GM12878 (cell line): ENCODE measurements at regions not wholly inside any gene's neighbourhood (a gene's known extent, or its start where the extent isn't known, plus 50 kb on each side); places are given as distances from the start of the nearest gene placed in this dataset.
A peak's percentile ranks its signal among the peaks of the same experiment; 100 is the strongest.

ENCODE experiments used
- ATAC-seq: fragments of 200-7000 bp; cut with Tn5 transposase; 3 replicates; pipeline ENCODE4 v1.9.1; 2020; ENCODE audit warnings: mild to moderate bottlenecking, moderate library complexity
- BruUV-seq: library from RNA; stranded (reverse); fragments of 400-500 nt; replicated peaks from 2 replicates; lab custom pipeline; 2021; lab: Mats Ljungman, UMichigan
- CTCF ChIA-PET: fragments of 300-600 bp; sonication (Branson Sonifier 250); formaldehyde crosslinking; extraction: SDS; loops from one replicate; lab custom pipeline; 2021; ENCODE audit warnings: inconsistent platforms; lab: Yijun Ruan, JAX
- POLR2A ChIA-PET: fragments of 350-600 bp; formaldehyde crosslinking; extraction: SDS; loops from one replicate; lab custom pipeline; 2021; ENCODE audit warnings: inconsistent platforms; lab: Charles Lee
- RAD21 ChIA-PET: fragments of 300-600 bp; sonication (Branson Sonifier 250); formaldehyde crosslinking; loops from one replicate; lab custom pipeline; 2023; ENCODE audit warnings: antibody characterized with exemption; ENCODE audit not compliant: unreplicated experiment; lab: Charles Lee
- SMC1A ChIA-PET: fragments of 300-600 bp; sonication (Branson Sonifier 250); formaldehyde crosslinking; loops from one replicate; lab custom pipeline; 2023; ENCODE audit not compliant: unreplicated experiment, uncharacterized antibody; lab: Charles Lee
- DNase-seq: peaks from one replicate; pipeline ENCODE4 v3.0.0-alpha.2; 2011; ENCODE audit warnings: low read depth, low spot score
- FAIRE-seq: peaks from 3 replicates; lab custom pipeline; 2011; peaks lifted over from hg19 to GRCh38; lab: Jason Lieb, UNC
- H2AFZ ChIP-seq: 2 replicates; pipeline ENCODE4 v1.6.0; 2011; ENCODE audit warnings: low read depth, low read length, control low read depth; ENCODE audit not compliant: control insufficient read depth
- H3K27ac ChIP-seq: 2 replicates; pipeline ENCODE4 v1.5.1; 2011; ENCODE audit warnings: control low read depth; ENCODE audit not compliant: control insufficient read depth, insufficient read depth
- H3K27me3 ChIP-seq, 2 experiments: replicated peaks in 1 of 2; 2 replicates each; pipeline versions ENCODE4 v1.6.0 to v1.6.1; 2011; ENCODE audit warnings: low read length in 1 of 2; ENCODE audit not compliant: control insufficient read depth in 2 of 2, insufficient read depth in 2 of 2
- H3K36me3 ChIP-seq, 2 experiments: 2 replicates each; pipeline ENCODE4 v1.5.1; 2011; ENCODE audit warnings: low read length in 1 of 2; ENCODE audit not compliant: control insufficient read depth in 2 of 2, insufficient read depth in 2 of 2
- H3K4me1 ChIP-seq: 2 replicates; pipeline ENCODE4 v1.6.1; 2011; ENCODE audit warnings: mild to moderate bottlenecking, low read length, moderate library complexity, mixed read lengths; ENCODE audit not compliant: control insufficient read depth, insufficient read depth
- H3K4me2 ChIP-seq: 2 replicates; pipeline ENCODE4 v1.6.0; 2011; ENCODE audit warnings: control low read depth; ENCODE audit not compliant: control insufficient read depth, insufficient read depth
- H3K4me3 ChIP-seq: fragments of 200-600 bp; sonication (generic); 2 replicates; pipeline ENCODE4 v1.5.1; 2016
- H3K79me2 ChIP-seq: 2 replicates; pipeline ENCODE4 v1.6.0; 2011; ENCODE audit warnings: low read length; ENCODE audit not compliant: control insufficient read depth, insufficient read depth
- H3K9ac ChIP-seq: 2 replicates; pipeline ENCODE4 v1.8.0; 2011; ENCODE audit warnings: low read length, control low read depth, mixed read lengths; ENCODE audit not compliant: control insufficient read depth, insufficient read depth
- H3K9me3 ChIP-seq: replicated peaks from 3 replicates; pipeline ENCODE4 v1.5.1; 2011; ENCODE audit warnings: mild to moderate bottlenecking, low read length; ENCODE audit not compliant: control insufficient read depth, insufficient read depth
- H4K20me1 ChIP-seq: 2 replicates; pipeline ENCODE4 v1.6.0; 2011; ENCODE audit not compliant: control insufficient read depth, insufficient read depth
- CEBPZ ChIP-seq: fragments of 150-350 bp; IDR thresholded peaks from 2 replicates; pipeline ENCODE4 v1.6.1; 2016; ENCODE audit warnings: low read depth, low read length
- CHD2 ChIP-seq: IDR thresholded peaks from 2 replicates; pipeline ENCODE4 v1.6.1; 2011; ENCODE audit warnings: low read depth, low read length, improper control_type of control experiment, borderline replicate concordance
- ESRRA ChIP-seq: IDR thresholded peaks from 2 replicates; pipeline ENCODE4 v1.6.1; 2012; ENCODE audit warnings: mild to moderate bottlenecking, low read length, improper control_type of control experiment
- LARP7 ChIP-seq: fragments of 450-650 bp; IDR thresholded peaks from 2 replicates; pipeline ENCODE4 v1.6.1; 2017; ENCODE audit warnings: mild to moderate bottlenecking
- NRF1 ChIP-seq: conservative IDR thresholded peaks from 2 replicates; pipeline ENCODE4 v1.6.1; 2011; ENCODE audit warnings: mild to moderate bottlenecking, low read depth, low read length, improper control_type of control experiment
- TCF12 ChIP-seq: IDR thresholded peaks from 2 replicates; pipeline ENCODE4 v1.6.1; 2011; ENCODE audit warnings: low read depth, mild to moderate bottlenecking, low read length
- ZZZ3 ChIP-seq: IDR thresholded peaks from 2 replicates; pipeline ENCODE4 v1.6.1; 2011; ENCODE audit warnings: low read depth; ENCODE audit not compliant: control insufficient read depth, insufficient read length
- WGBS: methylation state at CpG from one replicate; pipeline ENCODE4 v1.1.6; 2016; ENCODE audit warnings: low lambda C conversion rate; ENCODE audit not compliant: insufficient replicate concordance, insufficient coverage; ENCODE audit errors: missing lambda C conversion rate; 5-methylcytosine and 5-hydroxymethylcytosine counted together
- in situ Hi-C: fragments of 300-500 bp; cut with MboI; formaldehyde crosslinking; loops from 9 replicates; pipeline ENCODE4 v1.14.3; 2018; ENCODE audit warnings: mixed read lengths
- intact Hi-C: fragments of 100-400 bp; cut with micrococcal nuclease; formaldehyde crosslinking; loops from one replicate; pipeline ENCODE4 v1.14.2; 2022; ENCODE audit not compliant: unreplicated experiment
- TF ChIP-seq, protein P1 (sequence below): IDR thresholded peaks from 2 replicates; pipeline ENCODE4 v1.6.1; 2012; ENCODE audit warnings: mild to moderate bottlenecking, low read depth, low read length

- ChIA-PET POLR2A (no interaction called here), RAD21 (no interaction called here)
- Histone ChIP-seq H3K27me3 (no peaks in the 10 kb centered on the region), H3K9me3 (no peaks in the 10 kb centered on the region), H3K4me2 (no peak overlapping the region), H3K27ac (no peak overlapping the region), H3K79me2 (no peaks in the 10 kb centered on the region), H3K4me1 (no peaks in the 10 kb centered on the region), H3K36me3 (no peaks in the 10 kb centered on the region), H3K4me3 (no peak overlapping the region)
- FAIRE-seq (no peak), DNase-seq (no peak)
- 24% methylated on average over 6 of the region's 6 CpGs for WGBS
- no TSS peak for BruUV-seq
- in situ Hi-C loops, result no loop called here
- TF ChIP-seq, protein P1, sequence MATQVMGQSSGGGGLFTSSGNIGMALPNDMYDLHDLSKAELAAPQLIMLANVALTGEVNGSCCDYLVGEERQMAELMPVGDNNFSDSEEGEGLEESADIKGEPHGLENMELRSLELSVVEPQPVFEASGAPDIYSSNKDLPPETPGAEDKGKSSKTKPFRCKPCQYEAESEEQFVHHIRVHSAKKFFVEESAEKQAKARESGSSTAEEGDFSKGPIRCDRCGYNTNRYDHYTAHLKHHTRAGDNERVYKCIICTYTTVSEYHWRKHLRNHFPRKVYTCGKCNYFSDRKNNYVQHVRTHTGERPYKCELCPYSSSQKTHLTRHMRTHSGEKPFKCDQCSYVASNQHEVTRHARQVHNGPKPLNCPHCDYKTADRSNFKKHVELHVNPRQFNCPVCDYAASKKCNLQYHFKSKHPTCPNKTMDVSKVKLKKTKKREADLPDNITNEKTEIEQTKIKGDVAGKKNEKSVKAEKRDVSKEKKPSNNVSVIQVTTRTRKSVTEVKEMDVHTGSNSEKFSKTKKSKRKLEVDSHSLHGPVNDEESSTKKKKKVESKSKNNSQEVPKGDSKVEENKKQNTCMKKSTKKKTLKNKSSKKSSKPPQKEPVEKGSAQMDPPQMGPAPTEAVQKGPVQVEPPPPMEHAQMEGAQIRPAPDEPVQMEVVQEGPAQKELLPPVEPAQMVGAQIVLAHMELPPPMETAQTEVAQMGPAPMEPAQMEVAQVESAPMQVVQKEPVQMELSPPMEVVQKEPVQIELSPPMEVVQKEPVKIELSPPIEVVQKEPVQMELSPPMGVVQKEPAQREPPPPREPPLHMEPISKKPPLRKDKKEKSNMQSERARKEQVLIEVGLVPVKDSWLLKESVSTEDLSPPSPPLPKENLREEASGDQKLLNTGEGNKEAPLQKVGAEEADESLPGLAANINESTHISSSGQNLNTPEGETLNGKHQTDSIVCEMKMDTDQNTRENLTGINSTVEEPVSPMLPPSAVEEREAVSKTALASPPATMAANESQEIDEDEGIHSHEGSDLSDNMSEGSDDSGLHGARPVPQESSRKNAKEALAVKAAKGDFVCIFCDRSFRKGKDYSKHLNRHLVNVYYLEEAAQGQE, result peak; percentile 61; the same call in 1 of the 2 replicates
- no peak for TF ChIP-seq NRF1
- TF ChIP-seq, all 136 proteins: peak for 1
- ATAC-seq, result no peak
- no peak overlapping the region for H2AFZ ChIP-seq
- intact Hi-C loops, result no loop called here
- CTCF ChIA-PET, result no interaction called here
- H4K20me1 ChIP-seq, result no peaks in the 10 kb centered on the region
- SMC1A ChIA-PET, result no interaction called here
- no peak overlapping the region for H3K9ac ChIP-seq
These were observed 297.4 kb downstream of the TENT4A start for GRCh38 chr5:7010591-7010990.

- DNase-seq, result no peak
- ChIA-PET SMC1A (no interaction called here), RAD21 (no interaction called here), POLR2A (no interaction called here), CTCF (no interaction called here)
- in situ Hi-C loops, result no loop called here
- intact Hi-C loops, result no loop called here
- TF ChIP-seq ESRRA, result no peak
- no peak for TF ChIP-seq CEBPZ
- no peak for TF ChIP-seq LARP7
- TF ChIP-seq TCF12, result no peak
- TF ChIP-seq CHD2, result no peak
- TF ChIP-seq ZZZ3, result no peak
- BruUV-seq, result no TSS peak
- Histone ChIP-seq H3K4me1 (no peaks in the 10 kb centered on the region), H3K79me2 (no peaks in the 10 kb centered on the region), H2AFZ (no peak overlapping the region), H3K27ac (no peak overlapping the region), H3K4me2 (no peak overlapping the region), H3K9me3 (no peaks in the 10 kb centered on the region), H3K9ac (no peak overlapping the region), H4K20me1 (no peaks in the 10 kb centered on the region), H3K27me3 (no peaks in the 10 kb centered on the region), H3K36me3 (no peaks in the 10 kb centered on the region), H3K4me3 (no peak overlapping the region)
- 22% methylated on average over 2 of the region's 2 CpGs for WGBS
- no peak for ATAC-seq
- FAIRE-seq, result no peak
These were observed 298.8 kb downstream of the TENT4A start for GRCh38 chr5:7012057-7012456.
